Breast epithelium (tissue), 3 donors: ENCODE measurements at regions not wholly inside any gene's neighbourhood (a gene's known extent, or its start where the extent isn't known, plus 50 kb on each side); places are given as distances from the start of the nearest gene placed in this dataset.

Experiments
- CTCF ChIP-seq, 3 donors: fragments of 450-650 bp; IDR thresholded peaks; one replicate each; pipeline ENCODE4 v1.5.1; 2016 to 2017; ENCODE audit warnings: antibody characterized with exemption in 3 of 3, mild to moderate bottlenecking in 3 of 3, moderate library complexity in 3 of 3
- POLR2A ChIP-seq: fragments of 450-650 bp; IDR thresholded peaks from one replicate; pipeline ENCODE4 v1.6.1; 2016; ENCODE audit warnings: antibody characterized with exemption, mild to moderate bottlenecking, moderate library complexity

- TF ChIP-seq POLR2A (no peak), CTCF (IDR thresholded peaks at IDR 0.05) (no peak)
Observed at GRCh38 chr12:105861227-105861626, 277.5 kb downstream of the NUAK1 start.
